ENCODE measurements at regions not wholly inside any gene's neighbourhood (a gene's known extent, or its start where the extent isn't known, plus 50 kb on each side); places are given as distances from the start of the nearest gene placed in this dataset.

DNA sequence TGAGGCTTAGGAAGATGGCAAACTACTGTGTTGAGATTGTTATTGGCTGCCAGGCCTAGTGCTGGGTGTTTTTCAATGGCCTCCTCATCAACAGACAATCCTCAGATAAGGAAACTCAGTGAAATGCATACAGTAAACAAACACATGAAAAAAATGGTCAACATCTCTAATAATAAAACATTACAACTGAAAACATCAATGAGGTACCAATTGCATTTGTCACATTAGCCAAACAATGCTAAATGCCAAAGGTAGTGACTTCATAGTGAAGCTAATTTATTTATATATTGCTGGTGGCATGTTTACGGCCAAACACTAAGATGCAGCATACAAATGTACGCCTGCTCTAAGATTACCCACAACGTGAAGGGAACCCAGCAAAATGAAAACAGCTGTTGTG lies 224.0 kb upstream of the UBL3 start:
- Mint-ChIP-seq H3K9me3 (ENCODE audit: insufficient read depth) (no peaks in the 10 kb centered on the region), H3K4me3 (no peak overlapping the region), H3K27ac (no peak overlapping the region), H3K4me1 (no peaks in the 10 kb centered on the region), H3K27me3 (peaks cover 11% of the 10 kb centered on the region)
- Histone ChIP-seq H3K4me1 (ENCODE audit: control insufficient read depth in 2 of 2, insufficient read depth in 2 of 2, low read length in 2 of 2) (no peaks in the 10 kb centered on the region), H3K4me2 (replicated peaks; ENCODE audit: low read depth, low read length, poor library complexity, severe bottlenecking) (no peak overlapping the region), H4K20me1 (ENCODE audit: control insufficient read depth, insufficient read depth, low read length, poor library complexity, severe bottlenecking) (no peaks in the 10 kb centered on the region), H3K4me3 (ENCODE audit: control extremely low read depth in 1 of 5, extremely low read depth in 1 of 5, insufficient read depth in 1 of 5, low read depth in 2 of 5, low read length in 4 of 5) (no peak overlapping the region), H3K9me3 (ENCODE audit: control extremely low read depth in 1 of 3, control insufficient read depth in 2 of 3, insufficient read depth in 1 of 3, low read length in 2 of 3) (no peaks in the 10 kb centered on the region), H3K79me2 (ENCODE audit: control insufficient read depth, insufficient read depth, low read length) (no peaks in the 10 kb centered on the region), H2AFZ (ENCODE audit: insufficient read depth, low read depth, low read length, poor library complexity, severe bottlenecking) (no peak overlapping the region), H3K27me3 (replicated peaks in 1 of 4; ENCODE audit: control extremely low read depth in 1 of 4, control insufficient read depth in 3 of 4, insufficient read depth in 4 of 4, low read length in 3 of 4) (no peaks in the 10 kb centered on the region), H3K36me3 (replicated peaks in 1 of 2; ENCODE audit: control extremely low read depth in 1 of 2, control insufficient read depth in 1 of 2, extremely low read depth in 1 of 2, insufficient read depth in 2 of 2, low read length in 1 of 2) (no peaks in the 10 kb centered on the region), H3K27ac (ENCODE audit: low read length in 2 of 2) (no peak overlapping the region), H3K9ac (ENCODE audit: low read length) (no peak overlapping the region)
- DNase-seq = no peak
- ATAC-seq (ENCODE audit: low read depth) = no peak
- TF ChIP-seq, protein P1, sequence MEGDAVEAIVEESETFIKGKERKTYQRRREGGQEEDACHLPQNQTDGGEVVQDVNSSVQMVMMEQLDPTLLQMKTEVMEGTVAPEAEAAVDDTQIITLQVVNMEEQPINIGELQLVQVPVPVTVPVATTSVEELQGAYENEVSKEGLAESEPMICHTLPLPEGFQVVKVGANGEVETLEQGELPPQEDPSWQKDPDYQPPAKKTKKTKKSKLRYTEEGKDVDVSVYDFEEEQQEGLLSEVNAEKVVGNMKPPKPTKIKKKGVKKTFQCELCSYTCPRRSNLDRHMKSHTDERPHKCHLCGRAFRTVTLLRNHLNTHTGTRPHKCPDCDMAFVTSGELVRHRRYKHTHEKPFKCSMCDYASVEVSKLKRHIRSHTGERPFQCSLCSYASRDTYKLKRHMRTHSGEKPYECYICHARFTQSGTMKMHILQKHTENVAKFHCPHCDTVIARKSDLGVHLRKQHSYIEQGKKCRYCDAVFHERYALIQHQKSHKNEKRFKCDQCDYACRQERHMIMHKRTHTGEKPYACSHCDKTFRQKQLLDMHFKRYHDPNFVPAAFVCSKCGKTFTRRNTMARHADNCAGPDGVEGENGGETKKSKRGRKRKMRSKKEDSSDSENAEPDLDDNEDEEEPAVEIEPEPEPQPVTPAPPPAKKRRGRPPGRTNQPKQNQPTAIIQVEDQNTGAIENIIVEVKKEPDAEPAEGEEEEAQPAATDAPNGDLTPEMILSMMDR (IDR thresholded peaks at IDR 0.05) = no peak
- no peak for TF ChIP-seq EZH2 (IDR thresholded peaks at IDR 0.05; ENCODE audit: borderline replicate concordance, insufficient read depth, low read depth, low read length, poor library complexity, severe bottlenecking)
- CTCF ChIA-PET = no interaction called here
- no CpG with 5 or more reads among the region's 3 CpGs for WGBS (ENCODE audit: insufficient coverage)
- POLR2A ChIA-PET = no interaction called here
- intact Hi-C loops (cut with micrococcal nuclease) = no loop called here

DNA sequence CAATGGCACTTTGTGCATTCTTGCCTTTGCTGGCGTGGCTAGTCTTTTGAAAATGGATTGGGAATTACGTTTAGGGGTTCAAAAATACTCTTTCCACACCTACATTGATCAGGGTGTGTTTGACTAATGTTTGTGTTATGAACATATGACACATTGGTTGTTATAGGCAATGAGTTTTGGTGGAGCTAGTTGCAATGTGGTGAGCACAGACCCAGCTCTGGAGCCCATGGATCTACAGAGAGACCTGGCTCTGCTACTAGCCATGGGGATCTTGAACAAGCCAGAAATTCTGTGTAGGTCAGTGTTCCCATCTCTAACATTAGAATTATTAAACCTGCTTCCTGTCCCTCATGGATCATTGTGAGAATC lies 222.4 kb upstream of the UBL3 start:
- ATAC-seq (ENCODE audit: low read depth) (no peak), DNase-seq (no peak)
- H4K20me1 ChIP-seq (ENCODE audit: control insufficient read depth, insufficient read depth, low read length, poor library complexity, severe bottlenecking) = no peaks in the 10 kb centered on the region
- no peaks in the 10 kb centered on the region for H3K36me3 ChIP-seq (replicated peaks in 1 of 2; ENCODE audit: control extremely low read depth in 1 of 2, control insufficient read depth in 1 of 2, extremely low read depth in 1 of 2, insufficient read depth in 2 of 2, low read length in 1 of 2)
- H3K27ac ChIP-seq (ENCODE audit: low read length in 2 of 2) = no peak overlapping the region
- H2AFZ ChIP-seq (ENCODE audit: insufficient read depth, low read depth, low read length, poor library complexity, severe bottlenecking) = no peak overlapping the region
- H3K27me3 ChIP-seq (replicated peaks in 1 of 4; ENCODE audit: control extremely low read depth in 1 of 4, control insufficient read depth in 3 of 4, insufficient read depth in 4 of 4, low read length in 3 of 4) = no peaks in the 10 kb centered on the region
- Mint-ChIP-seq H3K9me3 (ENCODE audit: insufficient read depth) (no peaks in the 10 kb centered on the region), H3K27me3 (peaks cover 11% of the 10 kb centered on the region), H3K4me3 (no peak overlapping the region), H3K4me1 (no peaks in the 10 kb centered on the region), H3K27ac (no peak overlapping the region)
- TF ChIP-seq, protein P1 (IDR thresholded peaks at IDR 0.05) = no peak
- TF ChIP-seq EZH2 (IDR thresholded peaks at IDR 0.05; ENCODE audit: borderline replicate concordance, insufficient read depth, low read depth, low read length, poor library complexity, severe bottlenecking) = no peak
- no peaks in the 10 kb centered on the region for H3K9me3 ChIP-seq (ENCODE audit: control extremely low read depth in 1 of 3, control insufficient read depth in 2 of 3, insufficient read depth in 1 of 3, low read length in 2 of 3)
- intact Hi-C loops (cut with micrococcal nuclease) = no loop called here
- no CpG with 5 or more reads among the region's 2 CpGs for WGBS (ENCODE audit: insufficient coverage)
- no peaks in the 10 kb centered on the region for H3K4me1 ChIP-seq (ENCODE audit: control insufficient read depth in 2 of 2, insufficient read depth in 2 of 2, low read length in 2 of 2)
- H3K4me2 ChIP-seq (replicated peaks; ENCODE audit: low read depth, low read length, poor library complexity, severe bottlenecking) = no peak overlapping the region
- CTCF ChIA-PET = no interaction called here
- H3K9ac ChIP-seq (ENCODE audit: low read length) = no peak overlapping the region
- POLR2A ChIA-PET = no interaction called here
- no peaks in the 10 kb centered on the region for H3K79me2 ChIP-seq (ENCODE audit: control insufficient read depth, insufficient read depth, low read length)
- no peak overlapping the region for H3K4me3 ChIP-seq (ENCODE audit: control extremely low read depth in 1 of 5, extremely low read depth in 1 of 5, insufficient read depth in 1 of 5, low read depth in 2 of 5, low read length in 4 of 5)

All from B cell (primary cell).